ENCODE measurements at regions not wholly inside any gene's neighbourhood (a gene's known extent, or its start where the extent isn't known, plus 50 kb on each side); places are given as distances from the start of the nearest gene placed in this dataset.

DNA sequence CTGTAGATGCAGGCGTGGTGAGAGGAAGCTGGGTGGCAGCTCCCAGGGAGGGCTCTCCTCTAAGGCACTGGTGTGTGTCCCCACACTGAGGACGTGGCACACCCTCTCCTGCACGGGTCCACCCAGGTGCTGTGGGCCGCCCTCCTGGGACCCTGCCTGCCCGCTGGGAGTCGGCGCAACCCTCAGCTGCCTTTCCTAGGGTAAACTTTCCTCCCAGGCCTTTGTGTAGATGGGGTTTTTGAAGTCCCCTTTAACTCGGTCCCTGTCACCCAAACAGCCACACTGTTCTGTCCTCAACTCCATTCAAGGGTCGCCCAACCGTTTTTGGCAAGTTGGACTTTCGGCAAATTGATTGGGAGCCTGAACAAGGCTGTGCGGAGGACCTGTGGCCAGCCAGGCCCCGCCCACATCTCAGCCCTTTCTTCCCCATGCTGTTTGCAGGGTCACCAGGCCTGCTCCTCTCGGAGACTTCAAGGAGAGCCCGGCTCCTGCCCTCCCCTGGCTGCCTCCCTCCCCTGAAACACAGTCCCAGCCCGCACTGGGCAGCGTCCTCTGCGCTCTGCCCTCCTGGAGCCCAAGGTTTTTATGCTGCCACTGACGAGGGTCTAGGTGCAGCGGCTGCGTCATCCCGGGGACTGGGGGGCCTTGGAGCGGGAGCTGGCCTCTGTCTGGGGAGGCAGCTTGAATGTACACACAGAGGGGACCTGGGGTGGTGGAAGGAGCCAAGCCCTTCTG lies 1126.2 kb downstream of the BRD1 start:
- DNase-seq: no peak

DNA sequence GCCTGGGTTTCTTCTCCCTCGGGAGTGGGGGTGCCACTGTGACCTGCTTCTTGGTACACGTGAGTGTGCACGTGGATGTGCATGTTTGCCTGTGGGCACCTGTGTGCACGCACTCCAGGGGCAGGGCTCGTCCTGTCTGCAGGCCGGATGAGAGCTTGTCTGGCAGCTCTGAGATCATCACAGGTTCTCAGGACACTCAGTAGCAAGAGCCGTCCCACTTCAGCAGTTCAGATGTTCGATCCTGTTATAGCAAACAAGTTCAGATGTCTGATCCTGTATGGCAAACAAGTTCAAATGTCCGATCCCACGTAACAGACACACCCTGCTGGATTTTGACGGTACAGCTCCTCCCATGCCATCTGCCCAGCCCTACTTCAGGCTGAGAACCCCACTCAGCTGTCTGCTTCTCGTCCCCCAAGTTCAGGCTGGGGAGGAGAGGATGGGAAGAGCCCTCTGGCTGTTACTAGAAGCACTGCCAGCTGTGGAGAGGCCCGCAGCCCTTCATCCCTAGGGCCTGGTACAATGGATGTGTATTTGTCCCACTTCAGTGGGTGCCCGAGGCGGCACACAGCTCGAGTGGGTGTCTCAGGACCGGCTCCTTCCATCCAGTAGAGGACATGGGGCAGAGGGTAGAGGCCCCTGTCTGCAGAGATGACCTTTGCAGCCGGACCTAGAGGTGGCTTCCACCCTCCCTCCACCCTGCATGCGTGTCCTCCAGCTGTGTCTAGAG lies 1126.9 kb downstream of the BRD1 start:
- DNase-seq: no peak

DNA sequence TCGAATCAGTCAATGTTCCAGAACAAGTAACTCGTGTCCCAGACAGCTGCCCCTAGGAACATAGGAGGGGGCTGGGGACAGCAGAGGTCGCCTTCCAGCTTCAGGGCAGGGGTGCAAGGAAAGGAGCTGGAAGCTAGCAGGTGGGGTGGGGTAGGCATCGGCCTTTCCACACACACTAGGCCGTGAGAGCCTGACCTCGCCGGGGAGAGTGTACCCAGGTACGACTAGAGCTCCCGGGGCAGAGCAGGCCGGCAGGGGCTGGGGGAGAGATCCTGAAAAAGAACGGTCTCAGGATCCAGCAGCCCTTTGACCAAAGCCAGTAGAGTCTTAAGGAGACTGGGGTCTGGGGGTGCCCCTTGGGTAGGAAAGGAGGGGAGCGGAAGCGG lies 1127.5 kb downstream of the BRD1 start:
- no peak for DNase-seq

DNA sequence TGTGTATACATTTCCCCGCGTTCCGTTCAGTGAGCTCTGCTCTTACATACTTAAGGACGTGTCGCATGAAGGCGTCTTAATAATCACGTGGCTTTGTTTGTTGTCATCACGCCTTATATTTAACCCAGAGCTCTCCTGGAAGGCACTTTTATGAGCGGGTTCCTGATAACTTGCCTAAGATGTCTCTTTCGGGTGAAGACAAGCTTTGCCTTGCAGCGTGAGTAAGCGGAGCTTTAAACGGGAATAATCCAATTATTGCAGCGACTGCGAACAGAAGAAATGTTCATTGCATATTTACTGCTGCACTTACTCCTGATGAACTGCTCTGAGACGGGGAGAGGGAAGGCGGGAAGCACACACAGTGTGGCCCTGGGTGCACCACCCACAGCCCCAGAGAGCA lies 1128.2 kb downstream of the BRD1 start:
- DNase-seq: no peak

DNA sequence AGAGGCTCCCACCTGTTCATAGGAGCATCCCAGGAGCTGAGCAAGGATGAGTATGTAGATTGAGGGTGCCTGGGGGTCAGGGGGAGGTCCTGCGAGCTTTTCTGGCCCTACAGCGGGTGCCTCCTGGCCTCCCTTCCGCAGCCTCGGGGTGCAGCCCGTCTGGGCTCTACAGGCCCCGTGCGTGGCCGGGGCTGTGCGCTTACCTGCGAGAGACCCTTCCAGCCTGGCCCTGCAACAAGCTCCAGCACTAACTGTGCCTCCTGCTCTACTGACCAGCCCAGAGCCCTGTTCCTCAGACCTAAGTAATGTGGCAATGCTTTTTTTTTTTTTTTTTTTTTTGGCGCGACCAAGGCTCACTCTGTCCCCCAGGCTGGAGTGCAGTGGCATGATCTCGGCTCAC lies 1129.1 kb downstream of the BRD1 start:
- DNase-seq: no peak

DNA sequence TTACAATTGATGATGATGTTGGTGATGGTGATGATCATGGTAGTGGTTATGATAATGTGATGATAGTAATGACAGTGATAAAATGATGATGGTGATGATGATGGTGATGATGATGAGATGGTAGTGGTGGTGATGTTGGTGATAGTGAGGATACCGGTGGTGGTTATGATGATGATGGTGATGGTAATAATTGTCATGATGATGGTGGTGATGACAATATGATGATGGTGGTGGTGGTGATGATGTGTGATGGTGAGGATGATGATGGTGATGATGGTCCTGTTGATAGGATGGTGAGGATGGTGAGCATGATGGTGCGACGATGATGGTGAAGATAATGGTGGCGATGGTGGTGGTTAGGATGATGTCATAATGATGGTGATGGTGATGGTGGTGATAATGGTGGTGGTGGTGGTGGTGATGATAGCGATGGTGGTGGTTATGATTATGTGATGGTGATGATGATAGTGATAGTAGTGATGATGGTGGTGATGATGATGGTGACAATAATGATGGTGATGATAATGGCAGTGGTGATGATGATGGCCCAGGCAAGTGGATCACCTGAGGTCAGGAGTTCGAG lies 1129.9 kb downstream of the BRD1 start:
- no peak for DNase-seq

DNA sequence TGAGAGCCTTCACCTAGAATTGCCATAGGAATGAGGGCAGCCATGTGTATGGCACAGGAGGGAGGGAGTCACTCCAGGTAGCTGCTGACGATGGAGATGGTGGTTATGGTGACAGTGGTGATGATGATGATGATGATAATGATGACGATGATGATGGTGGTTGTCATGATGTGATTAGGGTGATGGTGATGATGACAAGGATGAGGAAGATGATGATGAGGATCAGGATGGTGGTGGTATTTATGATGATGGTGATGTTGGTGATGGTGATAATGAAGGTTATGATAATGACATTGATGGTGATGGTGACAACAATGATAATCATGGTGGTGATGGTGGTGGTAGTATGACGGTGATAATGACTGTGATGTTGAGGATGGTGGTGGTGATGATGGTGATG lies 1130.5 kb downstream of the BRD1 start:
- DNase-seq: no peak

DNA sequence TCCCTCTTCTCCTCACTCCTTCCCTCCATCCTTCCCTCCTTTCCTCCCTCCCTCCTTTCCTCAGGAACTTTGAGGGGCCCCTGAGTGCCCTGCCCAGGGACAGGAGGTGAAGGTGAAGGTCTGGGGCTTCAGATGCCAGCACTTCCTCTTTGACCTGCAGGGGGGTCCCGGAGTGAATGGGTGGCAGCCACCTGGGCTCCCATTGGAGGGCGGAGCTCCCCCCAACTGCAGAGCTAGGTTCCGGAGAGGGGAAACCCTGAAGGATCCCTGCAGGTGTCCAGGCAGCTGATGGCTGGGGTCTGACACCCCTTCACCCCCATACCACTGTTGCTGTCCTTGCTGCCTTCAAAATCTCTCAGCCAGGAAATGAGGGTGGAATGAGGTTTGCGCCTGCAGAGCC lies 1131.3 kb downstream of the BRD1 start:
- no peak for DNase-seq

DNA sequence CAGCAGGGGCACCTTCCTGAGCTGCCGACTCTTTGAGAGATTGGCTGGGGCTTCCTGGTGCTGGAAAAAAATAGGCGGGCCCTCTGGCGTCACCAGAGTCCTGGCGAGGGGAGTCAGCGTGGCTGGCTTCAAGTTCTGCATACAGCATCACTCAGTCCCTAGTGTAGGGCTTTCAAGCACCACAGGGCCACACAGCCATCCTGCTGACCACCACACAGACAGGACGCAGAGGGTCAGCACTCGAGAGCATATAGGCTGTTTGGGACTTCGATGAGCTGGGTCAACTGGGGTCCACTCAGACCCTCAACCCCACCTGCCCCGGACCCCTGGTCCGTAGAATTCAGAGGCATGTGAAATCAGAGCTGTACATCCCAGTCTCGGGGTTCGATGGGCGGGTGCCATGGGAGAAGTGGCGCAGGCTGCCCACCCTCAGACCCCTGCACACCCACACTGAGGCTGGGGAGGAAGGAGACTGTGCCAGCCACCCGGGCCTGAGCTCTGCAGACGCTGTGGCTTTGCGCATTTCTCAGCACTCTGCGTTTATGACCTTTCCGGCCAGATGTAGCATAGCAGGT lies 1131.9 kb downstream of the BRD1 start:
- no peak for DNase-seq

DNA sequence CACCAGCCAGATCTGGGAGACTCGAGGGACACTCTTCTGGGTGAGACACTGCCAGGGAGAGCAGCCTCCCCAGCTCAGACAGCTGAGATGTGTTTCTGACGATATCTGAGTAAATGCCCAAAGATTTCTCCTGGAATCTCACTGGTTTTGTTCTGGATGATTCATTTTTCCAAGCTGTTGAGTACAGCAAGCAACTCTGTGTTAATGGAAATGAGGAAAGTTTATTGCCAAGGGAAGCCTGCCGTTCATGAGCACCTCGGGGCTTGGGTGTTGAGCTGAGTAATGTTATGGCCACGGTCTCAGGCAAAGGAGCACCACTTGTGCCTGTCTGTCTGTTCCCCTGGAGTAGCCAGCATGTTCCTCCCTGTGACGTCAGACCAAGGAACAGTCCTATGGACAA lies 1132.4 kb downstream of the BRD1 start:
- no peak for DNase-seq

DNA sequence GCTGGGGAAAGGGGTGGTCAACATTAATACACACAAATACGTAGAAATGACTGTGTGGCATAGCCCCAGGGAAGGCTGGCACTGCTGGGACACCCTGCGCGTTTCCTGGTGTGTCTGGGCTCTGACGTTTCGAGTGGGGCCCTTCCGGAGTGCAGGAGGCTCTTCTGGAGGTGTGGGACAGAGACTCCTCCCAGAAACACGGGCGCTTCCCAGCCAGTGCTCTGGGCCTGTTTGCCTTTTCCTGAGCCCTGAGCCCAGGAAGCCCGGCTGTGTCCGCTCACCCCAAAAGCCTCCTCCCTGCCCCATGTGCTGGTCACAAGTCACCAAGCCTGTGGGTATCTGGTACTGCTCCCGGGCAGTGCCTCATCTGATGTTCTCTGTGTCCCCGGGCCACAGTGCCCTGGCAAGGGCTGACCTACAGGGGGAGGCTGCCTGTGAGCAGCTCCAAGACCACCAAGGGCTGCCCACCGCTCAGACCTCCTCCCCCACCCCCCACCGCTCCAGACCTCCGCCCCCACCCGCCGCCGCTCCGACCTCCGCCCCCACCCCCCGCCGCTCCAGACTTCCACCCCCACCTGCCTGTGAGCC lies 1133.3 kb downstream of the BRD1 start:
- no peak for DNase-seq

DNA sequence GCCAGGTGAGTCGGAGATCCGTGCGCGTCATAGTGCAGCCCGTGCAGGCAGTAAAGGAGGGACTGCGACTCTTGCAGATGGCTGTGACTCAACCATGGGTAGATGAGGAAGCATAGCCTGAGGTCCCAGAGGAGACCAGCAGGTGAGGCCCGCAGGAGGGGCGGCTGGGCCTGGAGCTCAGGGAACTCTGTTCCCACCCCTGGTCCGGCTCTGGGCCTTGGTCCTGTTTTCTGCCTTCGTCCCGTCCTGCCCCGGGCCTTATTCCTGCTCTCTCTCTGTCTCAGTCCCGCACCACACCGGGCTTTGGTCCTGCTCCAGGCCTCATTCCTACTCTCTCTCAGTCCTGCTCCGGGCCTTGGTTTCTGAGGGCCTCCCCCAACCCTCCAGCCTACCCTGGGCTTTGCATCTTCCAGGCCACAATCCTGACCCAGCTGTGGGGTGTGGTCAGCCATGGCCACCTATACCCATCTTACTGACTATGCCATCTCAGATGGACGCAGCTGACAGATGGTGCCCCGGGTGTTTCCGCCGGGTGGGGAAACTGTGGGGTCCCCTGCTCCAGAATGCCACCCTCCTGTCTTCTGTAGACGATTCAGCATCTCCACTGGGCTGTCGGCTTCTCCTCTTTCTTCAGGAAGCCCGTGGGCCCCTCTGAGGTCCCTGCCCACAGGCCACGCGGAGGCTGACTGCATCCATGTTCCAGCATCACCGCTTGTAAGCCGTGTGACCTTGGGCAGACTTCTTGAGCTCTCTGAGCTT lies 1134.1 kb downstream of the BRD1 start:
- no peak for DNase-seq

DNA sequence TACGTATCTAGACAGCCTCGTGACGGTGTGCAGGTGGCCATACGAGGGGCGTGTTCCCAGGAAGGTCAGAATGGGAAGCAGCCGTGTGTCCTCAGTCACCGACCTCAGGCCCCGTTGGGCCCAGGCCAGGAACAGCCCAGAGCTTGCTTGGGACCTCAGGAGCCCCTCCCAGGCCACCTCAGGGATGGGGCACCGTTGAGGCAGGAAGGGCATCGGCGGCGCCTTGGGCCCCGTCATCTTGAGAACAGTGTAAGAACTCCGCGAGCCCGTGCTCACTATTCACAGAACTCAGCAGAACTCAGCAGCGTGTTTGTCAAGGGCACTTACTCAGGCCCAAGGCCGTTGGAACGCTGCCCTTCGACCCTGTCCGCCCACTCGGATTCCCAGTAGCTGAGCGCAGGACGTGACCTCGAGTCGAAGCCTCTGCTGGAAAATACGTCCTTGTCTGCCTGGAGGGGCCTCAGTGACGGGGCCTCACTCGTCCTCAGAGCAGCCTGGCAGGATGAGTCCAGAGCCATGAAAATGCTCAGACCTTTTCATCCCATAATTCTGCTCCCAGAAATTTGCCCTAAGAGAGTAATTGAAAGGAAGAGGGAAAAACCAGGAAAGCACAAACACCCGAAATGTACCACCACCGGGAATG lies 1134.8 kb downstream of the BRD1 start:
- DNase-seq: no peak

DNA sequence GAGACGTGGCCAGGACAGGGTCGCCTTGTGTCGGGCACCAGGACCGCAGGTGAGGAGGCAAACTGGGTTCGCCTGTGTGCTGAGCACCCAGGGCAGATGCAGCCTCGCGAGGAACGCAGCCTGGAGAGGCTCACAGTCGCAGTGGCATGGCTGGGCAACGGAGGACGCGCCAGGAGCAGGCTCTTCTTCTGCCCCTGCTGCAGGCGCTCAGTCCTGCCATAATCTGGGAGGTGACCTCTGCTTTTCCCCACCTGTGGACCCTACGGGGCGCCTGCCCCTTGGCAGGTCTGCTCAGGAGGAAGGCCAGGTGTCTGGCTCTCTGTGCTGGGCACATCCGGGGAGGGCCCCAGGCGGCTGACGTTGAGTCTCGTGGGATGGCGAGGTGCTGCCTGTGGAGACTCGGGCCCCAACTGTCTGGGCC lies 1136.2 kb downstream of the BRD1 start:
- DNase-seq: no peak

DNA sequence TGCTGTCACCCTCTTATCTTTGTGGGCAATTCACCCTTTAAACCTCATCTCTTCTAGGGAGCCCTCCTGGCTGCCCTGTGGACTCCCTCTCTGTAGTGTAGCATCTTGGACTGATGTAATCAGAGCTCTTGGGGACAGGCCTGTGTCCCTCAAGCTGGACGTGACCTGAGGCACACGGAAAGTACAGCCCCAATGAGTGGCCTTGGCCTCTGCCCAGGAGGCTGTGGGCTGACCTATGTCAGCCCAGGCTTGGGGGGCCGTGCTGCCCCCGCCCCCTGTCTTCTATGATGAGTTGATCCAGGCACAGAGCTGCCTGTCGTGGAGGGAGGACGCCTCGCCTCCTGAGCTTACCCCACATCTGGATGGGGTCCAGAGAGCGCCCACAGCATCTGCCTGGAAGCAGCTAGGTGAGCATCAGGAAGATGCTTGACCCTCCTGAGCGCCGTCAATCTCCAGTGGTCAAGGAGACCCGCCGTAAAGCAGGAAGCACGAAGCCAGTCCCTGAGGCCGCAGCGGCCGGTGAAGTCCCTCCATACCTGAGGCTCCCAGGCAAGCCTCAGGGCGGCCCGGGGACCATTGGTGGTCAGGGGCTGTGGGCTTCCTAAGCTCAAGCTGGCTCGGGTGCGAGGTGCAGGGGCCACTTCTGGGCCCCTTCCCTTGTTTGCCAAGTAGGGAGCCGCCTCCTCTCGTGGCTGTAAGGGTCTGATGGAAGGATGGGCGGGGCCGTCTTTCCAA lies 1136.9 kb downstream of the BRD1 start:
- no peak for DNase-seq

DNA sequence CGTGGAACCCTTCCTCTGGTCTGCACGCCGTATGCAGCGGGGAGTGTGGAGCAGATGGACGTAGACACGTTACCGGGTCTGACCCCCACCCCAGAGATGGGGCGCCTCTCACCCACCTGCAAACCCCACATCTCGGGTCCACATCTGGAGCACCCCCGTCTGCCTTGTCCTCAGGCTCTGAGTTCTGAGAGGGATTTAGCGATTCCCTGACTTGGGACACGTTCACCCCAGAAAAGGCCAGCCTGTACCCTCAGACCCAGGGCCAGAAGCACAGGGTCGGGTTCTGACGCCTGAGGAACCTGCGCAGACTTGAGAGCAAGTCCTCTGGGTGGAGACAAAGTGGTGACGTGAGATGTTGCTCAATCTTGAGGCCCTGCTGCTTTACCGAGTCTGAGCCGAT lies 1138.5 kb downstream of the BRD1 start:
- no peak for DNase-seq

DNA sequence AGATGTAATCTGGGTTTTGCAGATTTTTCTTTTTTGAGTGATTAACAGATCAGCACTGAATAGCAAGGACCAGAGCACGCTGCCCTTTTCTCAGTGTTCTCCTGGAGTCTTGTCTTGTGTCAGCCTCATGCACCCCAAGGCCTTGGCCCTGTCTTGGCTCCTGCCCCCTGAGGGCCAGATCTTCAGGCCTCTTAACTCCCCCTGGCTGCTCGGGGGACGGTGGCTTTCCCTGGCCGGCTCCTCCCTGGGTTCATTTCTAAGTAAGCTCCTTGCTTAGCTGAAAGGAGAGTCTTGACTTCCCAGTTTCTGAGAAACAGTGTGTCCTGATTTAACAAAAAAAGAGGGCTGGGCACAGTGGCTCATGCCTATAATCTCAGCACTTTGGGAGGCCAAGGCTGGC lies 1139.3 kb downstream of the BRD1 start:
- no peak for DNase-seq

DNA sequence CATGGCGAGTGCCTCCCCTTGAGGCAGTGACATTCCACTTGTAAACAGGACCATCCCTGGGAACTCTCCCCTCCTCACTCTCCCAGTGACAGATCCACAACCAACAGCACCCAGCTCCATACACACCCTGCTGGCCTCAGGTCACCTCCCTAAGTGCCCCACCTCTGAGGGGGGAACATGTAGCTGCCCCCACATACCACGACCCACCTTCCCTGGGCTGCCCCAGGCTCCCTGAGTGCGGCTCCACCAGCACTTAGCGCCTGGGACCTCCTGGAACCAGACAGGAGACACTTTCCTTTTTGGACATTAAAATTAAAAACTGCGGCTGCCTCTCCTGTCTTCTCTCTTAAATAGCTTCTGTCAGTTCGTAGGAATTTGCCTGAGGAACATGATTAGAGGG lies 1140.1 kb downstream of the BRD1 start:
- DNase-seq: no peak

DNA sequence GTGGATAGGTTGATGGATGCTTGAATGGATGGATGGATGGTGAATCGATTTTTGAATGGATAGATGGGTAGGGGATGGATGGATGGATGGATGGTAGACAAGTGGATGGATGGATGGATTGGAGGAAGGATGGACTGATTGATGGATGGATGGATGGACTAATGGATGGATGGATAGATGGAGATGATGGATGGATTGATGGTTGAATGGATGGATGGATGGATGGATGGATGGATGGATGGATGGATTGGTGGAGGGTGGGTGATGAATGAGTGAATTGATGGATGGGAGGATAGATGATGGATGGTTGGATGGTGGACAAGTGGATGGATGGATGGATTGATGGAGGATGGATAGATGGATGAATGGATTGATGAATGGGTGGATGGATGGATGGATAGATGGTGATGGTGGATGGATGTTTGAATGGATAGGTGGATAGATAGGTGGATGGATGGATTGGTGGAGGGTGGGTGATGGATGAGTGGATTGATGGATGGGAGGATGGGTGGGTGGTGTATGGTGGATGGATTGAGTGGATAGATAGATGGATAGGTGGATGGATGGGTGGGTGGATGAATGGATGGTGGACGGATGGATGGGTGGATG lies 1140.9 kb downstream of the BRD1 start:
- no peak for DNase-seq

DNA sequence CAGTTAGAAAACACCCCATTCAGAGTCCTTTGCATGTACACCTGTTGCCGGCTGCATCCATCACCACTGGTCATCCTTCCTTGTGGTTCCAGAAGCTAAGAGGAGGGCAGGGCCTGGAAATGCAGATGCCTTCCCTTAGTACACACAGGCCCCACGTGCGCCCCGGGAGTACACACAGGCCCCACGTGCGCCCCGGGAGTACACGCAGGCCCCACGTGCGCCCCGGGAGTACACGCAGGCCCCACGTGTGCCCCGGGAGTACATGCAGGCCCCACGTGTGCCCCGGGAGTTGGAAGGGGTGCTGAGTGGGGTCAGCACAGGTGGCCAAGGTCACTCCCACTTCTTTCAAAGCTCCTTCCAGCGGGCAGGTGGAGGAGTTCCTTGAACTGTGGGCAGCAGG lies 1141.9 kb downstream of the BRD1 start:
- DNase-seq: no peak

DNA sequence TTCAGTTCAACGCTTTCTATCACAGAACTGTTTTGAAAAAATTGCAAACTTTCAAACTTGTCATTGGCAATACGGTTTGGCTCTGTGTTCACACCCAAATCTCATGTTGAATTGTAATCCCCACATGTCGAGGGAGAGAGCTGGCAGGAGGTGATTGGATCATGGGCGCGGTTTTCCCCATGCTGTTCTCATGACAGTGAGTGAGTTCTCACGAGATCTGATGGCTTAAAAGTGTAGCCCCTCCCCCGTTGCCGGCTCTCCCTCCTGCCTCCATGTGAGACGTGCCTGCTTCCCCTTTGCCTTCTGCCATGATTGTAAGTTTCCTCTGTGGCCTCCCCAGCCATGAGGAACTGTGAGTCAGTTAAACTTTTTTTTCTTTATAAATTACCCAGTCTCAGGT lies 1144.0 kb downstream of the BRD1 start:
- DNase-seq: no peak
